IPS-18a (cell line): ENCODE measurements at regions not wholly inside any gene's neighbourhood (a gene's known extent, or its start where the extent isn't known, plus 50 kb on each side); places are given as distances from the start of the nearest gene placed in this dataset.

ENCODE experiments used
- H3K27ac ChIP-seq: one replicate; pipeline ENCODE4 v1.5.1; 2013; ENCODE audit warnings: low read length
- H3K27me3 ChIP-seq: one replicate; pipeline ENCODE4 v1.6.1; 2013; ENCODE audit warnings: mild to moderate bottlenecking, low read length; ENCODE audit not compliant: control insufficient read depth, insufficient read depth
- H3K36me3 ChIP-seq: one replicate; pipeline ENCODE4 v1.6.1; 2013; ENCODE audit warnings: low read depth, low read length; ENCODE audit not compliant: control insufficient read depth
- H3K4me1 ChIP-seq: one replicate; pipeline ENCODE4 v1.6.1; 2013; ENCODE audit warnings: low read depth, low read length; ENCODE audit not compliant: control insufficient read depth
- H3K4me3 ChIP-seq: one replicate; pipeline ENCODE4 v1.5.1; 2013; ENCODE audit warnings: low read length
- H3K9ac ChIP-seq: one replicate; pipeline ENCODE4 v1.6.1; 2013; ENCODE audit warnings: mild to moderate bottlenecking, low read length, moderate library complexity
- H3K9me3 ChIP-seq: one replicate; pipeline ENCODE4 v1.6.1; 2013; ENCODE audit warnings: low read depth, low read length; ENCODE audit not compliant: control insufficient read depth

GRCh38 chr10:4345877-4346646 is 479.9 kb upstream of the AKR1E2 start:
- no peak overlapping the region for H3K4me3 ChIP-seq
- no peaks in the 10 kb centered on the region for H3K9me3 ChIP-seq
- no peak overlapping the region for H3K9ac ChIP-seq
- no peak overlapping the region for H3K27ac ChIP-seq
- H3K4me1 ChIP-seq = no peaks in the 10 kb centered on the region
- no peaks in the 10 kb centered on the region for H3K36me3 ChIP-seq
- no peaks in the 10 kb centered on the region for H3K27me3 ChIP-seq

GRCh38 chr10:4344492-4344994 is 481.5 kb upstream of the AKR1E2 start:
- H3K27me3 ChIP-seq = no peaks in the 10 kb centered on the region
- no peaks in the 10 kb centered on the region for H3K4me1 ChIP-seq
- no peak overlapping the region for H3K9ac ChIP-seq
- no peak overlapping the region for H3K27ac ChIP-seq
- H3K36me3 ChIP-seq = no peaks in the 10 kb centered on the region
- no peaks in the 10 kb centered on the region for H3K9me3 ChIP-seq
- no peak overlapping the region for H3K4me3 ChIP-seq

- Histone ChIP-seq H3K9ac (no peak overlapping the region), H3K9me3 (no peaks in the 10 kb centered on the region), H3K27me3 (no peaks in the 10 kb centered on the region), H3K36me3 (no peaks in the 10 kb centered on the region), H3K4me1 (no peaks in the 10 kb centered on the region), H3K27ac (no peak overlapping the region), H3K4me3 (no peak overlapping the region)
Measured at GRCh38 chr10:4343873-4344272, 482.1 kb upstream of the AKR1E2 start.

- Histone ChIP-seq H3K27ac (no peak overlapping the region), H3K4me1 (no peaks in the 10 kb centered on the region), H3K9me3 (no peaks in the 10 kb centered on the region), H3K36me3 (no peaks in the 10 kb centered on the region), H3K27me3 (no peaks in the 10 kb centered on the region), H3K4me3 (no peak overlapping the region), H3K9ac (no peak overlapping the region)
Measured at GRCh38 chr10:4343091-4343490, 482.9 kb upstream of the AKR1E2 start.

GRCh38 chr10:4338768-4339167 is 487.2 kb upstream of the AKR1E2 start:
- Histone ChIP-seq H3K4me3 (no peak overlapping the region), H3K9ac (no peak overlapping the region), H3K27ac (no peak overlapping the region), H3K4me1 (no peaks in the 10 kb centered on the region), H3K36me3 (no peaks in the 10 kb centered on the region), H3K9me3 (peaks cover 5% of the 10 kb centered on the region), H3K27me3 (no peaks in the 10 kb centered on the region)

GRCh38 chr10:4337563-4337962 is 488.4 kb upstream of the AKR1E2 start:
- no peaks in the 10 kb centered on the region for H3K27me3 ChIP-seq
- no peak overlapping the region for H3K4me3 ChIP-seq
- peaks cover 5% of the 10 kb centered on the region for H3K9me3 ChIP-seq
- H3K36me3 ChIP-seq = no peaks in the 10 kb centered on the region
- no peak overlapping the region for H3K9ac ChIP-seq
- no peak overlapping the region for H3K27ac ChIP-seq
- no peaks in the 10 kb centered on the region for H3K4me1 ChIP-seq

- Histone ChIP-seq H3K9ac (no peak overlapping the region), H3K27me3 (no peaks in the 10 kb centered on the region), H3K27ac (no peak overlapping the region), H3K9me3 (peaks cover 5% of the 10 kb centered on the region), H3K4me1 (no peaks in the 10 kb centered on the region), H3K36me3 (no peaks in the 10 kb centered on the region), H3K4me3 (no peak overlapping the region)
Measured at GRCh38 chr10:4334871-4335270, 491.1 kb upstream of the AKR1E2 start.

GRCh38 chr10:4334015-4334414 is 492.0 kb upstream of the AKR1E2 start:
- Histone ChIP-seq H3K9me3 (peaks cover 5% of the 10 kb centered on the region), H3K4me1 (no peaks in the 10 kb centered on the region), H3K27me3 (no peaks in the 10 kb centered on the region), H3K4me3 (no peak overlapping the region), H3K9ac (no peak overlapping the region), H3K36me3 (no peaks in the 10 kb centered on the region), H3K27ac (no peak overlapping the region)

- Histone ChIP-seq H3K9ac (no peak overlapping the region), H3K9me3 (peaks cover 5% of the 10 kb centered on the region), H3K27ac (no peak overlapping the region), H3K4me3 (no peak overlapping the region), H3K36me3 (no peaks in the 10 kb centered on the region), H3K4me1 (no peaks in the 10 kb centered on the region), H3K27me3 (no peaks in the 10 kb centered on the region)
Measured at GRCh38 chr10:4333459-4333894, 492.5 kb upstream of the AKR1E2 start.

- Histone ChIP-seq H3K4me1 (no peaks in the 10 kb centered on the region), H3K27ac (no peak overlapping the region), H3K9ac (no peak overlapping the region), H3K4me3 (no peak overlapping the region), H3K27me3 (no peaks in the 10 kb centered on the region), H3K9me3 (peaks cover 5% of the 10 kb centered on the region), H3K36me3 (no peaks in the 10 kb centered on the region)
Measured at GRCh38 chr10:4332764-4333458, 493.1 kb upstream of the AKR1E2 start.

- Histone ChIP-seq H3K27ac (no peak overlapping the region), H3K4me3 (no peak overlapping the region), H3K27me3 (no peaks in the 10 kb centered on the region), H3K9ac (no peak overlapping the region), H3K4me1 (no peaks in the 10 kb centered on the region), H3K9me3 (peaks cover 5% of the 10 kb centered on the region), H3K36me3 (no peaks in the 10 kb centered on the region)
Measured at GRCh38 chr10:4331150-4331549, 494.9 kb upstream of the AKR1E2 start.

GRCh38 chr10:4330636-4331035 is 495.4 kb upstream of the AKR1E2 start:
- Histone ChIP-seq H3K9me3 (peaks cover 5% of the 10 kb centered on the region), H3K27me3 (no peaks in the 10 kb centered on the region), H3K36me3 (no peaks in the 10 kb centered on the region), H3K4me3 (no peak overlapping the region), H3K4me1 (no peaks in the 10 kb centered on the region), H3K27ac (no peak overlapping the region), H3K9ac (no peak overlapping the region)
